Muscle of leg (tissue), 3 donors: ENCODE measurements at regions not wholly inside any gene's neighbourhood (a gene's known extent, or its start where the extent isn't known, plus 50 kb on each side); places are given as distances from the start of the nearest gene placed in this dataset.
A peak's percentile ranks its signal among the peaks of the same experiment; 100 is the strongest.

ENCODE experiments used
- DNase-seq: peaks from one replicate; pipeline ENCODE4 v3.0.0; 2013
- H3K27ac ChIP-seq: one replicate; pipeline ENCODE4 v1.5.1; 2013; ENCODE audit warnings: mild to moderate bottlenecking, low read length, control low read depth
- H3K27me3 ChIP-seq: one replicate; pipeline ENCODE4 v1.6.1; 2013; ENCODE audit warnings: low read length; ENCODE audit not compliant: control insufficient read depth, insufficient read depth
- H3K36me3 ChIP-seq: one replicate; pipeline ENCODE4 v1.6.1; 2013; ENCODE audit warnings: low read length; ENCODE audit not compliant: control insufficient read depth, insufficient read depth
- H3K4me1 ChIP-seq: one replicate; pipeline ENCODE4 v1.6.1; 2013; ENCODE audit warnings: low read length; ENCODE audit not compliant: control insufficient read depth, insufficient read depth
- H3K4me3 ChIP-seq: one replicate; pipeline ENCODE4 v1.5.1; 2013; ENCODE audit warnings: low read length, control low read depth
- H3K9me3 ChIP-seq: replicated peaks from 2 replicates; pipeline ENCODE4 v1.6.1; 2013; ENCODE audit warnings: low read depth, low read length; ENCODE audit not compliant: control insufficient read depth
- WGBS: methylation state at CpG from one replicate; pipeline ENCODE4 v1.1.5; 2013; ENCODE audit warnings: missing lambda C conversion rate; ENCODE audit not compliant: insufficient coverage; 5-methylcytosine and 5-hydroxymethylcytosine counted together

GRCh38 chr11:8807544-8808225 lies 103.3 kb upstream of the AKIP1 start:
- DNase-seq, result peak; percentile 91
- no peaks in the 10 kb centered on the region for H3K9me3 ChIP-seq

GRCh38 chr11:8808226-8808585 lies 102.8 kb upstream of the AKIP1 start:
- Histone ChIP-seq H3K9me3 (no peaks in the 10 kb centered on the region), H3K4me3 (peak overlapping the region; percentile 65), H3K27ac (peak overlapping the region; percentile 97), H3K4me1 (peaks cover 59% of the 10 kb centered on the region), H3K36me3 (peaks cover 9% of the 10 kb centered on the region), H3K27me3 (no peaks in the 10 kb centered on the region)
- DNase-seq, result no peak
- WGBS, result no CpG with 5 or more reads among the region's 4 CpGs

More at GRCh38 chr11:8807544-8808225, 103.3 kb upstream of the AKIP1 start:
- no peak overlapping the region for H3K4me3 ChIP-seq
- peaks cover 9% of the 10 kb centered on the region for H3K36me3 ChIP-seq
- peak overlapping the region; percentile 97 for H3K27ac ChIP-seq
- peaks cover 59% of the 10 kb centered on the region for H3K4me1 ChIP-seq
- WGBS, result 65% methylated on average over 5 of the region's 10 CpGs
- no peaks in the 10 kb centered on the region for H3K27me3 ChIP-seq

GRCh38 chr11:8809241-8809938 lies 101.6 kb upstream of the AKIP1 start:
- WGBS, result 40% methylated on average over 3 of the region's 7 CpGs
- Histone ChIP-seq H3K27me3 (no peaks in the 10 kb centered on the region), H3K9me3 (no peaks in the 10 kb centered on the region), H3K4me3 (peak overlapping the region; percentile 65), H3K4me1 (peaks cover 67% of the 10 kb centered on the region), H3K36me3 (peaks cover 3% of the 10 kb centered on the region), H3K27ac (peak overlapping the region; percentile 97)
- peak; percentile 79 for DNase-seq

GRCh38 chr11:8809939-8810539 lies 101.0 kb upstream of the AKIP1 start:
- peaks cover 68% of the 10 kb centered on the region for H3K4me1 ChIP-seq
- 0% methylated on average over 3 of the region's 8 CpGs for WGBS
- no peaks in the 10 kb centered on the region for H3K9me3 ChIP-seq
- H3K27ac ChIP-seq, result peak overlapping the region; percentile 97
- no peaks in the 10 kb centered on the region for H3K27me3 ChIP-seq
- peaks cover 1% of the 10 kb centered on the region for H3K36me3 ChIP-seq
- peak; percentile 85 for DNase-seq
- H3K4me3 ChIP-seq, result peak overlapping the region; percentile 65

- Histone ChIP-seq H3K36me3 (no peaks in the 10 kb centered on the region), H3K9me3 (no peaks in the 10 kb centered on the region), H3K4me1 (peaks cover 64% of the 10 kb centered on the region), H3K27me3 (no peaks in the 10 kb centered on the region), H3K27ac (peak overlapping the region; percentile 97), H3K4me3 (peak overlapping the region; percentile 65)
- DNase-seq, result peak; percentile 96
- WGBS, result 3% methylated on average over 27 of the region's 28 CpGs
Observed at GRCh38 chr11:8810540-8811301, 100.3 kb upstream of the AKIP1 start.

GRCh38 chr11:8811571-8811970 lies 99.4 kb upstream of the AKIP1 start:
- Histone ChIP-seq H3K27me3 (no peaks in the 10 kb centered on the region), H3K4me3 (no peak overlapping the region), H3K36me3 (no peaks in the 10 kb centered on the region), H3K27ac (peak overlapping the region; percentile 97), H3K4me1 (peaks cover 59% of the 10 kb centered on the region), H3K9me3 (no peaks in the 10 kb centered on the region)
- no peak for DNase-seq
- WGBS, result no CpG with 5 or more reads among the region's 1 CpG

- Histone ChIP-seq H3K27me3 (no peaks in the 10 kb centered on the region), H3K27ac (no peak overlapping the region), H3K4me3 (no peak overlapping the region), H3K4me1 (peaks cover 50% of the 10 kb centered on the region), H3K9me3 (no peaks in the 10 kb centered on the region), H3K36me3 (no peaks in the 10 kb centered on the region)
- 93% methylated on average over 2 of the region's 3 CpGs for WGBS
- no peak for DNase-seq
Observed at GRCh38 chr11:8812438-8812837, 98.6 kb upstream of the AKIP1 start.

- H3K27me3 ChIP-seq, result no peaks in the 10 kb centered on the region
- H3K36me3 ChIP-seq, result no peaks in the 10 kb centered on the region
- no peaks in the 10 kb centered on the region for H3K9me3 ChIP-seq
- peak overlapping the region; percentile 11 for H3K27ac ChIP-seq
- no peak overlapping the region for H3K4me3 ChIP-seq
- peaks cover 38% of the 10 kb centered on the region for H3K4me1 ChIP-seq
- DNase-seq, result peak; percentile 87
- WGBS, result no CpG with 5 or more reads among the region's 1 CpG
Observed at GRCh38 chr11:8813658-8814057, 97.3 kb upstream of the AKIP1 start.

GRCh38 chr11:8814209-8814922 lies 96.6 kb upstream of the AKIP1 start:
- Histone ChIP-seq H3K27me3 (no peaks in the 10 kb centered on the region), H3K4me1 (peaks cover 31% of the 10 kb centered on the region), H3K27ac (peak overlapping the region; percentile 50), H3K9me3 (no peaks in the 10 kb centered on the region), H3K4me3 (no peak overlapping the region), H3K36me3 (no peaks in the 10 kb centered on the region)
- no peak for DNase-seq
- 40% methylated on average over 4 of the region's 4 CpGs for WGBS
